PC-9 (cell line): ENCODE measurements at regions not wholly inside any gene's neighbourhood (a gene's known extent, or its start where the extent isn't known, plus 50 kb on each side); places are given as distances from the start of the nearest gene placed in this dataset.

Experiments
- BruUV-seq: library from RNA; stranded (reverse); fragments of 400-500 nt; replicated peaks from 2 replicates; lab custom pipeline; 2021; lab: Mats Ljungman, UMichigan
- CTCF ChIA-PET: fragments of 300-600 bp; sonication (Branson Sonifier 250); formaldehyde crosslinking; loops from one replicate; lab custom pipeline; 2022; ENCODE audit warnings: antibody characterized with exemption; lab: Charles Lee
- POLR2A ChIA-PET: fragments of 300-600 bp; sonication (Branson Sonifier 250); formaldehyde crosslinking; loops from one replicate; lab custom pipeline; 2022; ENCODE audit warnings: antibody characterized with exemption; ENCODE audit not compliant: unreplicated experiment; lab: Charles Lee
- DNase-seq, 2 experiments: peaks; one replicate each; pipeline versions ENCODE4 v3.0.0 to v3.0.0-alpha.2; 2015 to 2022; ENCODE audit warnings: mixed read lengths in 1 of 2
- H2AFZ ChIP-seq: fragments of 200-600 bp; sonication (generic); 2 replicates; pipeline ENCODE4 v1.8.1; 2017; ENCODE audit warnings: antibody characterized with exemption
- H3F3A ChIP-seq: fragments of 200-600 bp; sonication (generic); 2 replicates; pipeline ENCODE4 v1.8.1; 2017; ENCODE audit warnings: antibody characterized with exemption, mild to moderate bottlenecking, low read depth; ENCODE audit not compliant: insufficient read depth
- H3K27ac ChIP-seq: fragments of 200-600 bp; sonication (generic); 2 replicates; pipeline ENCODE4 v1.6.1; 2016; ENCODE audit warnings: mixed run types
- H3K27me3 ChIP-seq: fragments of 200-600 bp; sonication (generic); 2 replicates; pipeline ENCODE4 v1.6.1; 2016; ENCODE audit warnings: low read depth, mixed run types; ENCODE audit not compliant: insufficient read depth
- H3K36me3 ChIP-seq: fragments of 200-600 bp; sonication (generic); 2 replicates; pipeline ENCODE4 v1.6.1; 2016; ENCODE audit warnings: low read depth, mixed run types
- H3K4me1 ChIP-seq: fragments of 200-600 bp; sonication (generic); replicated peaks from 2 replicates; pipeline ENCODE4 v1.6.1; 2016; ENCODE audit warnings: mixed run types; ENCODE audit not compliant: insufficient read depth
- H3K4me2 ChIP-seq: fragments of 200-600 bp; sonication (generic); 2 replicates; pipeline ENCODE4 v1.6.1; 2017; ENCODE audit warnings: mixed run types
- H3K4me3 ChIP-seq: fragments of 200-600 bp; sonication (generic); 2 replicates; pipeline ENCODE4 v1.6.1; 2016; ENCODE audit warnings: mixed run types
- H3K79me2 ChIP-seq: fragments of 200-600 bp; sonication (generic); 2 replicates; pipeline ENCODE4 v1.6.1; 2017; ENCODE audit warnings: low read depth, mixed run types
- H3K9me2 ChIP-seq: fragments of 200-600 bp; sonication (generic); 2 replicates; pipeline ENCODE4 v1.8.1; 2017; ENCODE audit warnings: mild to moderate bottlenecking; ENCODE audit not compliant: insufficient read depth
- H3K9me3 ChIP-seq: fragments of 200-600 bp; sonication (generic); 2 replicates; pipeline ENCODE4 v1.8.1; 2016; ENCODE audit warnings: low read depth; ENCODE audit not compliant: insufficient read depth
- H4K20me1 ChIP-seq: fragments of 200-600 bp; sonication (generic); 2 replicates; pipeline ENCODE4 v1.8.1; 2017; ENCODE audit not compliant: insufficient read depth
- CTCF ChIP-seq: fragments of 200-600 bp; sonication (generic); conservative IDR thresholded peaks from 2 replicates; pipeline ENCODE4 v1.6.1; 2017; ENCODE audit warnings: mixed run types, antibody characterized with exemption, mild to moderate bottlenecking, moderate library complexity
- EZH2 ChIP-seq: fragments of 200-600 bp; sonication (generic); IDR thresholded peaks from 2 replicates; pipeline ENCODE4 v1.8.0; 2017; ENCODE audit warnings: antibody characterized with exemption, low read depth
- intact Hi-C: fragments of 100-400 bp; cut with micrococcal nuclease; formaldehyde crosslinking; loops from one replicate; pipeline ENCODE4 v1.10.0; 2022; ENCODE audit not compliant: unreplicated experiment

GRCh38 chr5:40025586-40025985, 600.8 kb upstream of the DAB2 start:
- Histone ChIP-seq H3K4me3 (no peak overlapping the region), H4K20me1 (no peaks in the 10 kb centered on the region), H3K9me2 (no peaks in the 10 kb centered on the region), H2AFZ (no peak overlapping the region), H3F3A (no peaks in the 10 kb centered on the region), H3K4me1 (peaks cover 3% of the 10 kb centered on the region; the same call in 1 of the 2 replicates), H3K4me2 (no peak overlapping the region), H3K27ac (no peak overlapping the region), H3K79me2 (no peaks in the 10 kb centered on the region), H3K9me3 (no peaks in the 10 kb centered on the region), H3K27me3 (no peaks in the 10 kb centered on the region), H3K36me3 (no peaks in the 10 kb centered on the region)
- DNase-seq = no peak
- CTCF ChIA-PET = interaction anchor here (0.7 kb wide), 1 partner anchor 661 kb away, joined by 3 read pairs; no protein-coding TSS in a partner anchor
- POLR2A ChIA-PET = no interaction called here
- intact Hi-C loops = no loop called here
- BruUV-seq = no TSS peak
- TF ChIP-seq EZH2 (no peak), CTCF (no peak)

- no peaks in the 10 kb centered on the region for H3F3A ChIP-seq
- no peaks in the 10 kb centered on the region for H3K36me3 ChIP-seq
- no peaks in the 10 kb centered on the region; the same call in 1 of the 2 replicates for H3K4me1 ChIP-seq
- ChIA-PET POLR2A (no interaction called here), CTCF (no interaction called here)
- no peak overlapping the region for H3K4me3 ChIP-seq
- TF ChIP-seq EZH2 (no peak), CTCF (no peak)
- no peaks in the 10 kb centered on the region for H3K9me2 ChIP-seq
- H3K9me3 ChIP-seq = 0 out of 2 replicates have a peak, but pooled peaks cover 12% of the 10 kb centered on the region
- intact Hi-C loops = no loop called here
- no peak overlapping the region for H3K4me2 ChIP-seq
- no peaks in the 10 kb centered on the region for H4K20me1 ChIP-seq
- H3K79me2 ChIP-seq = no peaks in the 10 kb centered on the region
- H3K27me3 ChIP-seq = no peaks in the 10 kb centered on the region
- H3K27ac ChIP-seq = no peak overlapping the region
- H2AFZ ChIP-seq = no peak overlapping the region
- no peak for DNase-seq
- BruUV-seq = no TSS peak
Observed at GRCh38 chr5:40022057-40022456, 597.3 kb upstream of the DAB2 start.

- TF ChIP-seq CTCF = no peak
- no peak for TF ChIP-seq EZH2
- no peak for DNase-seq
- Histone ChIP-seq H3K27me3 (no peaks in the 10 kb centered on the region), H3K27ac (no peak overlapping the region), H2AFZ (no peak overlapping the region; the same call in 1 of the 2 replicates), H3K4me2 (no peak overlapping the region), H3K36me3 (no peaks in the 10 kb centered on the region), H3K79me2 (no peaks in the 10 kb centered on the region), H4K20me1 (no peaks in the 10 kb centered on the region), H3K9me3 (0 out of 2 replicates have a peak, but pooled peaks cover 12% of the 10 kb centered on the region), H3F3A (no peaks in the 10 kb centered on the region), H3K9me2 (no peaks in the 10 kb centered on the region), H3K4me1 (no peaks in the 10 kb centered on the region; the same call in 1 of the 2 replicates), H3K4me3 (no peak overlapping the region)
- ChIA-PET POLR2A (no interaction called here), CTCF (interaction anchor here (0.7 kb wide), 1 partner anchor 32 kb away, joined by 3 read pairs; no protein-coding TSS in a partner anchor)
- BruUV-seq = no TSS peak
- intact Hi-C loops = no loop called here
Observed at GRCh38 chr5:40021007-40021406, 596.2 kb upstream of the DAB2 start.
